Progenitor cell of endocrine pancreas (in vitro differentiated cells): ENCODE measurements at regions not wholly inside any gene's neighbourhood (a gene's known extent, or its start where the extent isn't known, plus 50 kb on each side); places are given as distances from the start of the nearest gene placed in this dataset.

Experiments
- DNase-seq: peaks from one replicate; pipeline ENCODE4 v3.0.0; 2021; ENCODE audit warnings: low spot score; ENCODE audit not compliant: unreplicated experiment
- H3K27ac Mint-ChIP-seq: 2 replicates; pipeline ENCODE4 v1.8.0; 2021; ENCODE audit warnings: mild to moderate bottlenecking, moderate library complexity, mixed read lengths
- H3K27me3 Mint-ChIP-seq: 2 replicates; pipeline ENCODE4 v1.8.0; 2021; ENCODE audit warnings: mixed read lengths
- H3K36me3 Mint-ChIP-seq: 2 replicates; pipeline ENCODE4 v1.8.0; 2022; ENCODE audit warnings: mixed read lengths; ENCODE audit not compliant: insufficient read depth
- H3K4me1 Mint-ChIP-seq: 2 replicates; pipeline ENCODE4 v1.8.0; 2021; ENCODE audit warnings: low read depth, mixed read lengths
- H3K4me3 Mint-ChIP-seq: 2 replicates; pipeline ENCODE4 v1.8.0; 2021; ENCODE audit warnings: low read depth, mild to moderate bottlenecking, moderate library complexity, mixed read lengths
- H3K9me3 Mint-ChIP-seq: 2 replicates; pipeline ENCODE4 v1.8.0; 2021; ENCODE audit warnings: low read depth, mixed read lengths
- TF ChIP-seq, protein P1 (sequence below): fragments of 200-600 bp; sonication (generic); IDR thresholded peaks from one replicate; pipeline ENCODE4 v1.5.0; 2021; ENCODE audit warnings: antibody characterized with exemption, mild to moderate bottlenecking; ENCODE audit not compliant: unreplicated experiment

DNA sequence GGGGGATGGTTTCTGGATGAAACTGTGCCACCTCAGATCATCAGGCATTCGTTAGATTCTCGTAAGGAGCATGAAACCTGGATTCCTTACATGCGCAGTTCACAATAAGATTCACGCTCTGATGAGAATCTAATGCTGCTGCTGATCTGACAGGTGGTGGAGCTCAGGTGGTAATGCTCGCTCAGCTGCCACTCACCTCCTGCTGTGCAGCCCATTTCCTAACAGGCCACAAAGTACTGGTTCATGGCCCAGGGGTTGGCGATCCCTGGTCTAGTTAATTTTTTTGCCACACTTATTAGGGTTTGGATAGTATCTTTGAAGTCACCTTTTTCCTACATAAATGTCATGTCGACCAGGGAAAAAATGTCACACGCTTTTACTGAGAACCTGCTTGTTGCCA, 96.8 kb upstream of the MLIP start:
- Mint-ChIP-seq H3K4me3 (no peak overlapping the region), H3K36me3 (no peaks in the 10 kb centered on the region), H3K9me3 (no peaks in the 10 kb centered on the region), H3K4me1 (peaks cover 34% of the 10 kb centered on the region), H3K27me3 (no peaks in the 10 kb centered on the region), H3K27ac (no peak overlapping the region)
- no peak for DNase-seq
- TF ChIP-seq, protein P1, sequence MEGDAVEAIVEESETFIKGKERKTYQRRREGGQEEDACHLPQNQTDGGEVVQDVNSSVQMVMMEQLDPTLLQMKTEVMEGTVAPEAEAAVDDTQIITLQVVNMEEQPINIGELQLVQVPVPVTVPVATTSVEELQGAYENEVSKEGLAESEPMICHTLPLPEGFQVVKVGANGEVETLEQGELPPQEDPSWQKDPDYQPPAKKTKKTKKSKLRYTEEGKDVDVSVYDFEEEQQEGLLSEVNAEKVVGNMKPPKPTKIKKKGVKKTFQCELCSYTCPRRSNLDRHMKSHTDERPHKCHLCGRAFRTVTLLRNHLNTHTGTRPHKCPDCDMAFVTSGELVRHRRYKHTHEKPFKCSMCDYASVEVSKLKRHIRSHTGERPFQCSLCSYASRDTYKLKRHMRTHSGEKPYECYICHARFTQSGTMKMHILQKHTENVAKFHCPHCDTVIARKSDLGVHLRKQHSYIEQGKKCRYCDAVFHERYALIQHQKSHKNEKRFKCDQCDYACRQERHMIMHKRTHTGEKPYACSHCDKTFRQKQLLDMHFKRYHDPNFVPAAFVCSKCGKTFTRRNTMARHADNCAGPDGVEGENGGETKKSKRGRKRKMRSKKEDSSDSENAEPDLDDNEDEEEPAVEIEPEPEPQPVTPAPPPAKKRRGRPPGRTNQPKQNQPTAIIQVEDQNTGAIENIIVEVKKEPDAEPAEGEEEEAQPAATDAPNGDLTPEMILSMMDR: no peak

DNA sequence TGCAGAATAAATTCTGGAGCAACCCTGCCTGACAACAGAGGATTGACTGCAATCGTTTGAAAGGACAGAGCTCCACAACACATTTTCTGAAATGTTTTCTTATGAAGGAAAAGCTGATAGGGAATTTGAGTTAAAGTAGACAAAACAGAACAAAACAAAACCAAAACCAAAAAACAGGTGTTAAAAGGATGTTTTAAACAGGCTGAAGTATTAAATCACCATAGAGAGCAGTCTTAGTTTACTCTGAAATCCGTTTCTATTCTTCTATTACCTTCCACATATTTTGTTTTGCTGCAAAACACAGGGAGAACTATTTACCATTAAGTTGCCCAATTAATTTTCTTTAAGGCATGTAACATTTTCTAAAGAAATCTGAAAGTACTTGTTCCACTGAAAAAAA, 93.4 kb upstream of the MLIP start:
- no peaks in the 10 kb centered on the region for H3K9me3 Mint-ChIP-seq
- no peak for DNase-seq
- H3K27me3 Mint-ChIP-seq: no peaks in the 10 kb centered on the region
- H3K4me3 Mint-ChIP-seq: no peak overlapping the region
- no peaks in the 10 kb centered on the region for H3K36me3 Mint-ChIP-seq
- no peak overlapping the region for H3K27ac Mint-ChIP-seq
- TF ChIP-seq, protein P1: no peak
- H3K4me1 Mint-ChIP-seq: peaks cover 27% of the 10 kb centered on the region

DNA sequence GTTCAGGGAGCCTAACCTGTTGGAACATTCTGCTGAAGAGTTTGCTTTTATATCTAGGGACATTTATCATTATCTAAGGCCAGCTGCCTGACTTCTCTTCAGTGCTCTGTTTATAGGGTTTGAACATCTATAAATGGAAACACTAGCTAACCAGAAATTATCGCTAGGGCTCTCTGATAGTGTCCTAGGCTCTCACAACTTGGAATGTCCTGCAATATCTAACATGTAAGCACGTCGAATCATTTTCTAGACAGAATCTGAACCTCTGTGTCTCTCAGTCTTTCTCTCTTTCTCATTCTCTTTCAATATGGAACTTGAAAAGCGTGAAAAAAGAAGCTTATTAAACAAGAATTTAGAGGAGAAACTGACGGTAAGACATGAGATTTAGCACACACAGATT, 92.5 kb upstream of the MLIP start:
- no peak overlapping the region for H3K4me3 Mint-ChIP-seq
- no peak for DNase-seq
- H3K27me3 Mint-ChIP-seq: no peaks in the 10 kb centered on the region
- H3K36me3 Mint-ChIP-seq: no peaks in the 10 kb centered on the region
- peaks cover 27% of the 10 kb centered on the region for H3K4me1 Mint-ChIP-seq
- no peaks in the 10 kb centered on the region for H3K9me3 Mint-ChIP-seq
- no peak overlapping the region for H3K27ac Mint-ChIP-seq
- TF ChIP-seq, protein P1: no peak

DNA sequence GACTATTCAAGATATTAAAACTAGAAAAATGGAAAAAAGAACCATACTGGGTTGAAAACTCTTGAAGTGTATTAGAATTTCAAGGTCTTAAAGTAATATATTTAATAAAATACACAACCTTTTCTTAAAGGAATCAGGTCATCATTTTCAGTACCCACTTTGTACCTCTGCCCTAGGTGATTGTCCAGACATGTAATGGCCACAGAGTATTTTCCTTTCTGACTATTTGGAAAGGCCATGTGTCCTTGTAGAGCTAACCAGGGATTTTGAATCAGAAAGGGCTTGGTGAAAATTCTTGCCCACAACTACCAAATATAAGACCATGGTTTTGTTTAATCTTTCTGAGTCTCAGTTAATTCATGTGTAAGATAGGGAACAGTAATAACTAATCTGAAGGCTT, 91.4 kb upstream of the MLIP start:
- no peak for DNase-seq
- Mint-ChIP-seq H3K27me3 (no peaks in the 10 kb centered on the region), H3K27ac (no peak overlapping the region), H3K36me3 (no peaks in the 10 kb centered on the region), H3K4me1 (peaks cover 27% of the 10 kb centered on the region), H3K4me3 (no peak overlapping the region), H3K9me3 (no peaks in the 10 kb centered on the region)
- TF ChIP-seq, protein P1: no peak

- Mint-ChIP-seq H3K4me1 (peaks cover 25% of the 10 kb centered on the region), H3K36me3 (no peaks in the 10 kb centered on the region), H3K9me3 (no peaks in the 10 kb centered on the region), H3K4me3 (no peak overlapping the region), H3K27ac (peak overlapping the region; percentile 54), H3K27me3 (no peaks in the 10 kb centered on the region)
- no peak for DNase-seq
- TF ChIP-seq, protein P1: no peak
Measured at GRCh38 chr6:54020334-54020733, 90.9 kb upstream of the MLIP start.
